GM13976 (cell line): ENCODE measurements at regions not wholly inside any gene's neighbourhood (a gene's known extent, or its start where the extent isn't known, plus 50 kb on each side); places are given as distances from the start of the nearest gene placed in this dataset.
"Not testable (repeated sequence)": the region's sequence is repeated elsewhere in the genome, so short reads cannot be mapped to it uniquely, and the experiment has no call there.

Source experiments
- DNase-seq: peaks from one replicate; pipeline ENCODE4 v3.0.0; 2012; ENCODE audit warnings: low spot score
- in situ Hi-C: fragments of 300-500 bp; cut with MboI; formaldehyde crosslinking; loops from one replicate; pipeline ENCODE4 v1.12.0; 2022; ENCODE audit warnings: low sequenced_read_pairs, mixed read lengths, inconsistent platforms; ENCODE audit not compliant: unreplicated experiment
- TF ChIP-seq, protein P1 (sequence below): IDR thresholded peaks from 2 replicates; pipeline ENCODE4 v1.5.1; 2012; ENCODE audit warnings: borderline replicate concordance, mild to moderate bottlenecking; ENCODE audit not compliant: insufficient read depth; ENCODE audit errors: extremely low read depth, missing control alignments, control extremely low read depth

DNA sequence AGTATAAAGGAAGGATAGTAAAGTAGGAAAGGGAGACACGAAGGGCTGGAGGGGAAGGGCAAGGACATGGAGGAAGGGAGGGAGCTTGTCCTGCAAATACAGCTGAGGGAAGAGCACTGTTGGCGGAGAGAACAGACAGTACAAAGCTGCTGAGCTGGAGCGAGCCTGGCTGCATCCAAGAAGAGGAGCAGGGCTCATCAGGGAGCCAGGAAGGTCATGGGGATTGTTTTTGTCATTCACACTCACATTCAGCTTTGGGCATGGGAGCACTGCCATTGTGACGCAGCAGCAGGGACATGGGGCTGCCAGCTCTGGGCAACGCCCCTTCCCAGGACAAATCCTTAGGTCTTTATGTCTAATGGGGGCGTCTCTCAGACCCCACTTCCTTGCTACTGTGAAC lies 125.1 kb downstream of the COPS8 start:
- in situ Hi-C loops, result no loop called here
- TF ChIP-seq, protein P1, sequence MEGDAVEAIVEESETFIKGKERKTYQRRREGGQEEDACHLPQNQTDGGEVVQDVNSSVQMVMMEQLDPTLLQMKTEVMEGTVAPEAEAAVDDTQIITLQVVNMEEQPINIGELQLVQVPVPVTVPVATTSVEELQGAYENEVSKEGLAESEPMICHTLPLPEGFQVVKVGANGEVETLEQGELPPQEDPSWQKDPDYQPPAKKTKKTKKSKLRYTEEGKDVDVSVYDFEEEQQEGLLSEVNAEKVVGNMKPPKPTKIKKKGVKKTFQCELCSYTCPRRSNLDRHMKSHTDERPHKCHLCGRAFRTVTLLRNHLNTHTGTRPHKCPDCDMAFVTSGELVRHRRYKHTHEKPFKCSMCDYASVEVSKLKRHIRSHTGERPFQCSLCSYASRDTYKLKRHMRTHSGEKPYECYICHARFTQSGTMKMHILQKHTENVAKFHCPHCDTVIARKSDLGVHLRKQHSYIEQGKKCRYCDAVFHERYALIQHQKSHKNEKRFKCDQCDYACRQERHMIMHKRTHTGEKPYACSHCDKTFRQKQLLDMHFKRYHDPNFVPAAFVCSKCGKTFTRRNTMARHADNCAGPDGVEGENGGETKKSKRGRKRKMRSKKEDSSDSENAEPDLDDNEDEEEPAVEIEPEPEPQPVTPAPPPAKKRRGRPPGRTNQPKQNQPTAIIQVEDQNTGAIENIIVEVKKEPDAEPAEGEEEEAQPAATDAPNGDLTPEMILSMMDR, result no peak
- DNase-seq, result no peak

DNA sequence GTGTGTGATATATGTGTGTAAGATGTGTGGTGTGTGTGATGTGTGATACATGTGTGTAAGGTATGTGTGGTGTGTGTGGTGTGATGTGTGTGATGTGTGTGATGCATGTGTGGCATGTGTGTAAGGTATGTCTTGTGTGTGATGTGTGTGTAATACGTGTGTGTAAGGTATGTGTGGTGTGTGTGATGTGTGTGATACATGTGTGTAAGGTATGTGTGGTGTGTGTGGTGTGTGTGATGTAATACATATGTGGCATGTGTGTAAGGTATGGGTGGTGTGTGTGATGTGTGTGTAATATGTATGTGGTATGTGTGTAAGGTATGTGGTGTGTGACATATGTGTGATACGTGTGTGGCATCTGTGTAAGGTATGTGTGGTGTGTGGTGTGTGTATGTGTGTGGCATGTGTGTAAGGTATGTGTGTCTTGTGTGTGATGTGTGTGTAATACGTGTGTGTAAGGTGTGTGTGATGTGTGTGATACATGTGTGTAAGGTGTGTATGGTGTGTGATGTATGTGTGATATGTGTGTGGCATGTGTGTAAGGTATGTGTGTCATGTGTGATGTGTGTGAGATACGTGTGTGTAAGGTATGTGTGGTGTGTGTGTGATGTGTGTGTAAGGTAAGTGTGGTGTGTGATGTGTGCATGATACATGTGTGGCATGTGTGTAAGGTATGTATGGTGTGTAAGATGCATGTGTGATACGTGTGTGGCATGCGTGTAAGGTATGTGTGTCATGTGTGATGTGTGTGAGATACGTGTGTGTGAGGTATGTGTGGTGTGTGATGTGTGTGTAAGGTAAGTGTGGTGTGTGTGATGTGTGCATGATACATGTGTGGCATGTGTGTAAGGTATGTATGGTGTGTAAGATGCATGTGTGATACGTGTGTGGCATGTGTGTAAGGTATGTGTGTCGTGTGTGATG lies 126.9 kb downstream of the COPS8 start:
- DNase-seq, in situ Hi-C loops: not testable (repeated sequence)

DNA sequence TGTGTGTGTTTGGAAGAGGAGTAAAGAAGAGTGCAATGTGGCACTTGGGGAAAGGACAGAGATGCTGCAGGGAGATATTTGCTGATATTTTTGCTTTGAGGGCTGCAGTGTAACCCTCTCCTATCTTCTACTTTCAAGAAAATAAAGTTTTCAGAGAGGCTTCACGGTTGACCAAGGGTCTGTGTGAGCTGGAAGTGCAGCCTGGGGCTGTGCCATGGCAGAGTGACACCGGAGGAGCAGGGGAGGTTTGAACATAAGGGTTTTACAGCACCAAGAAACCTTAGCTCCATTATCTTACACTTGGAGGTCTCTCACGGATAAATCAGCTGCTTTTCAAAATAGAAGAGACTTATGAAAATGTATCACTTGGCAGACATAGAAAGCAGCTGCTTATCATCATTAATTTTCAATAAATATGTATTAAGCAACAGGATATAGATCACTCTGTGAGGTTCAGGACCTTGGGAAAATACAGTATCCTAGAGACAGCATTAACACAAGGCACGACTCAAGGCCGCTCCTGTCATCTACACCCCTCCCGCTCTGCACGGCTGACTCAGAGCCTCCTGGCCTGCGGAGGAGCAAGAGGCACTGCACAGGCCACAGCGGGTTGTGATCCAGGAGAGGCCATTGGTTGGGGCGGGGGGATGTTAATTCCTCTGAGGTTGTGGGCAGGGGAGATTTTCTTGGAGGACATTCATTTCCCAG lies 127.8 kb downstream of the COPS8 start:
- TF ChIP-seq, protein P1, result no peak
- no peak for DNase-seq
- in situ Hi-C loops, result no loop called here

DNA sequence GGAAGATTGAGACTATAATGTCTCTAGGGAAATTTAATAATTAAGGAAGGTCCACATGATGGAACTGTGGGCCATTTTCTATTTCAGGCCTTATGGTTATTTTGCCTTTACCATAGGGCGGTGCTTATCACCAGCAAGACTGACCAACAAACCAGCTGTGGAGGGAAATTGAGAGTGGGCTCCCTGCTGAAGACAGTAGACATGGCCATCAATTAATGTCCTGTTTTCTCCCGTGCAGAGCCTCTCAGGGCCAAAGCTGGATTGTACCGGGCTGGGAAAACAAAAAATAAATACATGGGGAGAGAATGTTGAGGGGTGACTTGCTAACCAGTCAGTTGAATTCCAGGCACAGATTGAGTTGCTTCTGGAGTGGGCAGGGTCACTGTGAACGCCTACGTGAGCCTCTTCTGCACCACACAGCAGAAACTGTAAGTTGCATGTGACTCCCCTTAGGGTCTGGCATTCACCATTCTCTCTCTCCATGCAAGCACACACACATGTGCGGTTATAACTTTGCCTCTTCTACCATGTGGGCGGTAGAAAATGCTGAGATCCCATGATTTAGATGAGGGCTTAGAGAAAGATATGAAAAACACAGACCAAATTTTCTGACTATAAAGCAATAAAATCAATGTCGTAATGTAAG lies 128.5 kb downstream of the COPS8 start:
- TF ChIP-seq, protein P1, result no peak
- in situ Hi-C loops, result no loop called here
- no peak for DNase-seq

DNA sequence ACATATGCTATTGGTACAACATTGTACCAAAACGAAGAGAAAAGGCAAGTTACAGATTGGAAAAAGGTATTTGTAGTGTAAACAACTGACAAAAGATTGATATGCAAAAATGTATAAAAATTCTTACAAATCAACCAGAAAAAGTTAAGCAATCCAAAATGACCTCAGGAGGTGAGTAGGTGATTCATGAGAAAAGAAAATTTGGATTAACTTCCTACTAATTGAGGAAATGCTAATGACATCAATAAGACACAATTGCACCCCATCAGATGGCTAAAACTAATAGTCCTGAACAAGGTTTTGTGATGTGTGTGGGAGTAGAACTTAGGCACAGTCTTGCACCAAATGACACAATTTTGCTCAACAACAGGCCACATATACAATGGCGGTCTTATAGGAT lies 129.3 kb downstream of the COPS8 start:
- in situ Hi-C loops, result no loop called here
- no peak for DNase-seq
- TF ChIP-seq, protein P1, result no peak

DNA sequence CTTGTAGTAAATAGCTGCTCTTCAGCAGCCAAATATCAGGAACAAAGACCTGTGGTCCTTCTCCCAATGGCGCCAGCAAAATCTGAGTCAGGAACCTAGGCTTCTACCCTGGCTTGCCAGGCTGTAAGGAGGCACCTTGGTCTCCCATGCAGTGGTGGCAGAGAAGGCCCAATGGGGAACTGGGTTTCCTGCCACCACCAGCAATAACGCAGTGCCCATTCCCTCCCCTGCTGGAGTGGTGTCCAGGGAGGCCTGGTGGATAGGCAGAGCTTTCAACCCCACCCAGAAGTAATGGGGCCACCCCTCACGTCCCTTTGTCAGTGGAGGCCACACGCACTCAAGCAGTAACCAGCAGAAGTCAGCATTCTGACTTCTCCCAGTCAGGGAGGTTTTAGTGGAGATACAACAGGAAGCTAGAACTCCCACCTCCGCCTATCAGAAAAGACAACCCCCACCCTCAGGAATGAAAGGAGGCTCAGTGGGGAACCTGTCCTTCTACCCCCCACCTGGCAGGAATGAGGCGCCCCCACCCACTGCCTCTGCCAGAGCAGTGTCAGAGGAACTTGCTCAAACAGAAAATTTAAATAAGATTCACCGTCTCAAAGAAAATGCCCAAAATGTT lies 132.4 kb downstream of the COPS8 start:
- in situ Hi-C loops, result no loop called here
- TF ChIP-seq, protein P1, result no peak
- DNase-seq, result no peak
